Gastroesophageal sphincter (tissue), 4 donors: ENCODE measurements at regions not wholly inside any gene's neighbourhood (a gene's known extent, or its start where the extent isn't known, plus 50 kb on each side); places are given as distances from the start of the nearest gene placed in this dataset.
"Not testable (repeated sequence)": the region's sequence is repeated elsewhere in the genome, so short reads cannot be mapped to it uniquely, and the experiment has no call there.

Experiments
- ATAC-seq: fragments of 150-250 bp; one replicate; pipeline ENCODE4 v1.9.1; 2016; ENCODE audit warnings: mild to moderate bottlenecking, moderate library complexity
- H3K27ac ChIP-seq, 4 donors: fragments of 200-600 bp; sonication (generic) in 3 of 4; 1 replicate in 3 of 4; 2 replicates in 1 of 4; pipeline ENCODE4 v1.5.1; 2016 to 2019
- H3K27me3 ChIP-seq: fragments of 200-600 bp; sonication (generic); one replicate; pipeline ENCODE4 v1.5.1; 2019
- H3K36me3 ChIP-seq, 2 donors: fragments of 200-600 bp; sonication (generic); one replicate each; pipeline ENCODE4 v1.5.1; 2019; ENCODE audit warnings: control low read depth in 1 of 2
- H3K4me1 ChIP-seq, 3 donors: fragments of 200-600 bp; sonication (generic); 1 replicate in 2 of 3; 2 replicates in 1 of 3; pipeline ENCODE4 v1.5.1; 2016 to 2019; ENCODE audit warnings: control low read depth in 2 of 3
- H3K4me3 ChIP-seq, 2 donors: fragments of 200-600 bp; sonication (generic); one replicate each; pipeline ENCODE4 v1.5.1; 2019; ENCODE audit warnings: mild to moderate bottlenecking in 1 of 2, moderate library complexity in 1 of 2
- H3K9me3 ChIP-seq, 3 donors: fragments of 200-600 bp; sonication (generic); one replicate each; pipeline ENCODE4 v1.5.1; 2017 to 2019; ENCODE audit warnings: control low read depth in 2 of 3
- EP300 ChIP-seq: sonication (generic); formaldehyde crosslinking; IDR thresholded peaks from one replicate; pipeline ENCODE4 v1.6.1; 2017; ENCODE audit warnings: antibody characterized with exemption, mild to moderate bottlenecking
- POLR2A ChIP-seq, 2 donors: fragments of 450-650 bp; IDR thresholded peaks; one replicate each; pipeline ENCODE4 v1.6.1; 2017; ENCODE audit warnings: antibody characterized with exemption in 2 of 2, mild to moderate bottlenecking in 2 of 2, moderate library complexity in 1 of 2
- POLR2AphosphoS5 ChIP-seq: sonication (generic); formaldehyde crosslinking; IDR thresholded peaks from one replicate; pipeline ENCODE4 v1.6.1; 2017; ENCODE audit warnings: antibody characterized with exemption
- WGBS, 2 donors: methylation state at CpG; one replicate each; pipeline ENCODE4 v1.1.5; 2018; ENCODE audit warnings: low coverage in 1 of 2; 5-methylcytosine and 5-hydroxymethylcytosine counted together
- TF ChIP-seq, protein P1 (sequence below), 4 experiments: fragments of 200-600 bp in 2 of 4; fragments of 450-650 bp in 2 of 4; sonication (generic) in 1 of 4; IDR thresholded peaks; one replicate each; pipeline ENCODE4 v1.5.1; 2017 to 2019; ENCODE audit warnings: antibody characterized with exemption in 4 of 4, mild to moderate bottlenecking in 2 of 4, moderate library complexity in 2 of 4

- 63 to 75% methylated on average over 4 of the region's 5 CpGs for WGBS, 2 donors
- Histone ChIP-seq H3K4me1 (peaks cover 0 to 4% (median 0%) of the 10 kb centered on the region in 3 donors), H3K27ac (no peak overlapping the region), H3K27me3 (peaks cover 48% of the 10 kb centered on the region), H3K36me3 (no peaks in the 10 kb centered on the region), H3K9me3 (no peaks in the 10 kb centered on the region), H3K4me3 (no peak overlapping the region)
- TF ChIP-seq POLR2AphosphoS5 (no peak), POLR2A (IDR thresholded peaks at IDR 0.05) (no peak), EP300 (no peak)
- TF ChIP-seq, protein P1, sequence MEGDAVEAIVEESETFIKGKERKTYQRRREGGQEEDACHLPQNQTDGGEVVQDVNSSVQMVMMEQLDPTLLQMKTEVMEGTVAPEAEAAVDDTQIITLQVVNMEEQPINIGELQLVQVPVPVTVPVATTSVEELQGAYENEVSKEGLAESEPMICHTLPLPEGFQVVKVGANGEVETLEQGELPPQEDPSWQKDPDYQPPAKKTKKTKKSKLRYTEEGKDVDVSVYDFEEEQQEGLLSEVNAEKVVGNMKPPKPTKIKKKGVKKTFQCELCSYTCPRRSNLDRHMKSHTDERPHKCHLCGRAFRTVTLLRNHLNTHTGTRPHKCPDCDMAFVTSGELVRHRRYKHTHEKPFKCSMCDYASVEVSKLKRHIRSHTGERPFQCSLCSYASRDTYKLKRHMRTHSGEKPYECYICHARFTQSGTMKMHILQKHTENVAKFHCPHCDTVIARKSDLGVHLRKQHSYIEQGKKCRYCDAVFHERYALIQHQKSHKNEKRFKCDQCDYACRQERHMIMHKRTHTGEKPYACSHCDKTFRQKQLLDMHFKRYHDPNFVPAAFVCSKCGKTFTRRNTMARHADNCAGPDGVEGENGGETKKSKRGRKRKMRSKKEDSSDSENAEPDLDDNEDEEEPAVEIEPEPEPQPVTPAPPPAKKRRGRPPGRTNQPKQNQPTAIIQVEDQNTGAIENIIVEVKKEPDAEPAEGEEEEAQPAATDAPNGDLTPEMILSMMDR (IDR thresholded peaks at IDR 0.05): no peak
- no peak for ATAC-seq
Observed at GRCh38 chr12:131561051-131561450, 149.8 kb upstream of the SFSWAP start.

GRCh38 chr12:131561891-131562684 is 148.8 kb upstream of the SFSWAP start:
- ATAC-seq: no peak
- H3K27me3 ChIP-seq: peaks cover 53% of the 10 kb centered on the region
- H3K4me3 ChIP-seq: no peak overlapping the region
- H3K9me3 ChIP-seq: no peaks in the 10 kb centered on the region
- peaks cover 0 to 4% (median 0%) of the 10 kb centered on the region in 3 donors for H3K4me1 ChIP-seq
- no peaks in the 10 kb centered on the region for H3K36me3 ChIP-seq
- H3K27ac ChIP-seq: no peak overlapping the region
- 20 to 74% methylated on average over 2 to 6 of the region's 9 CpGs for WGBS, 2 donors
- TF ChIP-seq, protein P1 (IDR thresholded peaks at IDR 0.05): no peak
- no peak for TF ChIP-seq POLR2A (IDR thresholded peaks at IDR 0.05)
- no peak for TF ChIP-seq POLR2AphosphoS5
- no peak for TF ChIP-seq EP300

DNA sequence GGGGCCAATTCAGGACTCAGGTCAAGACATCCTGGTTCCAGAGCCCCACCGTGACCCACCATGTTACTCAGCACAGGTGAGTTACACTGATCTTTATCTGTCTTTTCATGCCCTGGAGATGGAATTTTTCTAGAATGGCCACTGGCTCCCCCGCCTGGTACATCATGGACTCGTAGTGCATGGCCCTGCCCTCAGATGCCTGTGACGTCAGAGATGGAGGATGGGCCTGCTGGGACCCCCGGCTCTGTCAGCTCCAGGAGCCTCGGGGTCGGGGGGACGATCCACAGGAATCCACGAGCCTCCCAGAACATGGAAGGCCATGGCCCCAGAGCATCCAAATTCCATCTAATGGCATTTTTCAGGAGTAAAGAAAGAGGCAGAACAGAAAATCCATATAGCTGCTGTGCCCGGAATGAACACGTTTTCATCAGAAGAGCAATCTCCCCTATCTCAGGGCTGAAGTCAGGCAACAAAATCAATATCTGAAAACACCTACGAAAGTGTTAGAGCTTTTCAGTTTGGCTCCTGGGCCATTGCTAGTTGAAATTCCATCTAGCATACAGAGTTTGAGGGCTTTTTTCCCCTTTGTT is 146.7 kb upstream of the SFSWAP start:
- not testable (repeated sequence) for H3K36me3 ChIP-seq, ATAC-seq, H3K27ac ChIP-seq, H3K4me3 ChIP-seq, H3K4me1 ChIP-seq, H3K9me3 ChIP-seq
- H3K27me3 ChIP-seq: peaks cover 66% of the 10 kb centered on the region
- WGBS, 2 donors: 15 to 25% methylated on average over 3 of the region's 12 CpGs

DNA sequence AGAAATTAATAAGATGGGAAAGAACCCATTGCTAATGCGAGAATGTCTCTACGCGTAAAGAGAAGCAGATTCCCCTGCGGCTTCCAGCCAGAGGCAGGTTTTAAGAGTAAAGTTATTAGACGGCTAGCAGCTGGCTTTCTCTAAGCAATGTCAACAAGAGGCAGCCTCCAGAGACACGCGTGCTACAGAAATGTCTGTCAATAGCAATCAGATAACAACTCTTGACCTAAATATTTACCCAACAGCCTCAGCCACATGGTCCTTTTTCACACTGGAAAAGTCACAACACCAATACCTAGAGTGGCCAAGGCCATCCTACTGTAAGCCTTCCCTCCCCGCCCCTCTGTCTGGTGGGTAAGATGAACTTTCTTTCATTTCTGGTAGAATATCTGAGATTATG is 146.0 kb upstream of the SFSWAP start:
- WGBS, 2 donors: 30 to 41% methylated on average over 7 of the region's 8 CpGs
- ATAC-seq: no peak
- TF ChIP-seq POLR2A (IDR thresholded peaks at IDR 0.05) (no peak), POLR2AphosphoS5 (no peak), EP300 (no peak)
- TF ChIP-seq, protein P1 (IDR thresholded peaks at IDR 0.05): no peak
- no peak overlapping the region for H3K27ac ChIP-seq
- peaks cover 0 to 4% (median 0%) of the 10 kb centered on the region in 3 donors for H3K4me1 ChIP-seq
- no peak overlapping the region for H3K4me3 ChIP-seq
- no peaks in the 10 kb centered on the region for H3K9me3 ChIP-seq
- peaks cover 72% of the 10 kb centered on the region for H3K27me3 ChIP-seq
- no peaks in the 10 kb centered on the region for H3K36me3 ChIP-seq

DNA sequence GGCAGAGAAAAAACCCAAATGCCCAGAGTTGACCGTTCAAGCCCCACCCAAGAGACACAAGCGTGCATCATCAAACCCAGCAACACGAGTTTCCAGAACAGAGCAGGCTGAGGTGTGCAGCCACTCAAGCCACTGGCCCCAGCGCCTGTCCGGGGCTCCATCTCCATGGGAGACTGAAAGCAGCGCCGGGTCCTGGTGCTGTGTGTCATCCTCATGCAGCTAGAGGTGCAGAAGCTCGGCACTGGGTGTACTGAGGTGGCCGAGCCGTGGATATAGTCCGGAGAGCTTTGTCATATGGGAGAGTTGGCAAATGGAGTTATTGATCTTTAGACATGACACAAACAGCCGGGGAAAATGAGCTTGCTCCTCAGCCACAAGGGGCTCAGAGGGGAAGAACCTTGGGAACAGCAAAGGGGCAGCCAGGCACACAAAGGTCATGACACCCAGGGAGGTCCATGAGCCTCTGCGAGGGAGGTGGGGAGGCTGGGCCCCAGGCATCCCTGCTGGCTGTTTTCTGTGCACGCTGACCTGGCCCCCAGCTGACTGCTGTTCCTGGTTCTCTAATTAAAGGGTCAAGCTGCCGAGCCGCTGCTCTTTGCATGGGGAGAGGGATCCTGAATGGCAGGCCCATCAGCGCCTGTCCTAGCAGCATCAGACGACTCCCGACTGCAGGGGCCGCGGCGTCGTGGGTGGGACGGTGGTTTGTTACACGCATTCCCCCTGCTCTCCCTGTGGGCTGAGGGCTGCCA is 145.4 kb upstream of the SFSWAP start:
- Histone ChIP-seq H3K27ac (no peak overlapping the region), H3K36me3 (no peaks in the 10 kb centered on the region), H3K9me3 (no peaks in the 10 kb centered on the region), H3K4me3 (no peak overlapping the region), H3K27me3 (peaks cover 78% of the 10 kb centered on the region), H3K4me1 (peaks cover 0 to 4% (median 0%) of the 10 kb centered on the region in 3 donors)
- no peak for TF ChIP-seq POLR2A (IDR thresholded peaks at IDR 0.05)
- TF ChIP-seq EP300: no peak
- TF ChIP-seq, protein P1 (IDR thresholded peaks at IDR 0.05): no peak
- TF ChIP-seq POLR2AphosphoS5: no peak
- no CpG with 5 or more reads among the region's 25 CpGs for WGBS, 2 donors
- no peak for ATAC-seq
